IMR-90 (cell line): ENCODE measurements at regions not wholly inside any gene's neighbourhood (a gene's known extent, or its start where the extent isn't known, plus 50 kb on each side); places are given as distances from the start of the nearest gene placed in this dataset.

Source experiments
- ATAC-seq: fragments of 200-7000 bp; cut with Tn5 transposase; 2 replicates; pipeline ENCODE4 v1.9.1; 2020; ENCODE audit warnings: low read depth, mild to moderate bottlenecking, moderate library complexity
- BruUV-seq: library from RNA; stranded (reverse); fragments of 400-500 nt; replicated peaks from 2 replicates; lab custom pipeline; 2021; lab: Mats Ljungman, UMichigan
- CTCF ChIA-PET: fragments of 300-600 bp; formaldehyde crosslinking; extraction: SDS; loops from one replicate; lab custom pipeline; 2021; ENCODE audit warnings: antibody characterized with exemption; lab: Yijun Ruan, JAX
- POLR2A ChIA-PET: fragments of 300-600 bp; sonication (Branson Sonifier 250); formaldehyde crosslinking; loops from one replicate; lab custom pipeline; 2022; ENCODE audit warnings: antibody characterized with exemption; ENCODE audit not compliant: unreplicated experiment; lab: Charles Lee
- DNase-seq: peaks from one replicate; pipeline ENCODE4 v3.0.0; 2013
- H2AFZ ChIP-seq: replicated peaks from 2 replicates; pipeline ENCODE3; 2013; ENCODE audit warnings: low read length, mild to moderate bottlenecking; ENCODE audit not compliant: poor library complexity
- H2AK5ac ChIP-seq: 2 replicates; pipeline ENCODE4 v1.6.1; 2013; ENCODE audit warnings: low read depth, low read length, inconsistent platforms
- H2AK9ac ChIP-seq: replicated peaks from 2 replicates; pipeline ENCODE3; 2013; ENCODE audit warnings: mild to moderate bottlenecking, low read depth, low read length, moderate library complexity; ENCODE audit not compliant: poor library complexity
- H2BK120ac ChIP-seq: 2 replicates; pipeline ENCODE4 v1.6.1; 2013; ENCODE audit warnings: low read depth, low read length, inconsistent platforms
- H2BK15ac ChIP-seq: 3 replicates; pipeline ENCODE4 v1.6.1; 2013; ENCODE audit warnings: low read depth, low read length, inconsistent platforms
- H2BK20ac ChIP-seq: 2 replicates; pipeline ENCODE4 v1.6.1; 2013; ENCODE audit warnings: low read depth, mild to moderate bottlenecking, inconsistent platforms, low read length, moderate library complexity
- H2BK5ac ChIP-seq: 2 replicates; pipeline ENCODE4 v1.6.1; 2013; ENCODE audit warnings: mild to moderate bottlenecking, low read depth, low read length, inconsistent platforms; ENCODE audit not compliant: poor library complexity, severe bottlenecking
- H3K14ac ChIP-seq: replicated peaks from 2 replicates; pipeline ENCODE4 v1.6.1; 2013; ENCODE audit warnings: low read depth, low read length, inconsistent platforms
- H3K18ac ChIP-seq: 2 replicates; pipeline ENCODE4 v1.6.1; 2013; ENCODE audit warnings: low read depth, low read length, control low read depth
- H3K23ac ChIP-seq: 2 replicates; pipeline ENCODE4 v1.6.1; 2013; ENCODE audit warnings: low read depth, low read length, inconsistent platforms
- H3K27ac ChIP-seq: 2 replicates; pipeline ENCODE4 v1.5.1; 2013; ENCODE audit warnings: mild to moderate bottlenecking, control low read depth, low read length; ENCODE audit not compliant: insufficient read depth
- H3K27me3 ChIP-seq: 2 replicates; pipeline ENCODE4 v1.6.1; 2013; ENCODE audit warnings: low read length; ENCODE audit not compliant: control insufficient read depth, insufficient read depth
- H3K36me3 ChIP-seq: 2 replicates; pipeline ENCODE4 v1.6.1; 2013; ENCODE audit warnings: low read length, mixed read lengths; ENCODE audit not compliant: control insufficient read depth, insufficient read depth
- H3K4ac ChIP-seq: 2 replicates; pipeline ENCODE4 v1.6.1; 2013; ENCODE audit warnings: low read depth, low read length, inconsistent platforms
- H3K4me1 ChIP-seq: 2 replicates; pipeline ENCODE4 v1.6.1; 2013; ENCODE audit warnings: low read length, mixed read lengths; ENCODE audit not compliant: control insufficient read depth, insufficient read depth
- H3K4me2 ChIP-seq: 2 replicates; pipeline ENCODE4 v1.6.1; 2013; ENCODE audit warnings: low read depth, mild to moderate bottlenecking, control low read depth, low read length, moderate library complexity
- H3K4me3 ChIP-seq: 2 replicates; pipeline ENCODE4 v1.5.1; 2013; ENCODE audit warnings: low read depth, mild to moderate bottlenecking, control low read depth, low read length, moderate library complexity; ENCODE audit not compliant: insufficient read depth
- H3K56ac ChIP-seq: 2 replicates; pipeline ENCODE4 v1.6.1; 2013; ENCODE audit warnings: low read length, inconsistent platforms; ENCODE audit not compliant: insufficient read depth; ENCODE audit errors: extremely low read depth
- H3K79me1 ChIP-seq, 2 experiments: 2 replicates each; pipeline ENCODE4 v1.6.1; 2013; ENCODE audit warnings: low read length in 2 of 2, inconsistent platforms in 1 of 2, low read depth in 1 of 2
- H3K9ac ChIP-seq: 2 replicates; pipeline ENCODE4 v1.6.1; 2013; ENCODE audit warnings: low read depth, low read length, control low read depth
- H3K9me1 ChIP-seq: 2 replicates; pipeline ENCODE4 v1.6.1; 2013; ENCODE audit warnings: low read length, inconsistent platforms; ENCODE audit not compliant: insufficient read depth
- H3K9me3 ChIP-seq: 2 replicates; pipeline ENCODE4 v1.6.1; 2013; ENCODE audit warnings: low read length; ENCODE audit not compliant: control insufficient read depth, insufficient read depth
- H4K20me1 ChIP-seq: 2 replicates; pipeline ENCODE4 v1.6.1; 2013; ENCODE audit warnings: low read length, inconsistent platforms; ENCODE audit not compliant: insufficient read depth
- H4K5ac ChIP-seq: 2 replicates; pipeline ENCODE4 v1.6.1; 2013; ENCODE audit warnings: mild to moderate bottlenecking, low read depth, low read length, control low read depth
- H4K8ac ChIP-seq, 2 experiments: 2 replicates each; pipeline ENCODE4 v1.6.1; 2013; ENCODE audit warnings: low read depth in 2 of 2, low read length in 2 of 2, control low read depth in 1 of 2, inconsistent platforms in 1 of 2
- H4K91ac ChIP-seq: 2 replicates; pipeline ENCODE4 v1.6.1; 2013; ENCODE audit warnings: low read depth, low read length, inconsistent platforms; ENCODE audit not compliant: insufficient read depth
- BHLHE40 ChIP-seq: fragments of 150-350 bp; IDR thresholded peaks from 2 replicates; pipeline ENCODE4 v1.6.1; 2016; ENCODE audit warnings: mild to moderate bottlenecking, low read depth, low read length
- RCOR1 ChIP-seq: IDR thresholded peaks from 2 replicates; pipeline ENCODE4 v1.6.1; 2012; ENCODE audit warnings: mild to moderate bottlenecking, low read length, improper control_type of control experiment; ENCODE audit not compliant: insufficient replicate concordance
- WGBS, 2 experiments: methylation state at CpG; one replicate each; pipeline versions ENCODE4 v1.1.5 to v1.1.7; 2013; ENCODE audit warnings: missing lambda C conversion rate in 2 of 2; ENCODE audit not compliant: insufficient read length in 1 of 2; ENCODE audit errors: extremely low coverage in 2 of 2; 5-methylcytosine and 5-hydroxymethylcytosine counted together
- dilution Hi-C: fragments of 300-500 bp; cut with HindIII; formaldehyde crosslinking; loops from one replicate; pipeline ENCODE4 v1.14.3; 2018; ENCODE audit warnings: low sequenced_read_pairs; ENCODE audit not compliant: unreplicated experiment
- in situ Hi-C: fragments of 300-500 bp; cut with MboI; formaldehyde crosslinking; loops from 3 replicates; pipeline ENCODE4 v1.14.3; 2019; ENCODE audit warnings: low sequenced_read_pairs, inconsistent platforms, mixed read lengths
- intact Hi-C: fragments of 100-400 bp; cut with micrococcal nuclease; formaldehyde crosslinking; loops from 2 replicates; pipeline ENCODE4 v1.10.0; 2022

- 0% methylated on average over 1 of the region's 1 CpG; no CpG with 5 or more reads in 1 of the 2 experiments for WGBS, 2 experiments
- no peak overlapping the region for H3K27ac ChIP-seq
- dilution Hi-C loops = no loop called here
These were observed 125.7 kb upstream of the TMPRSS15 start for GRCh38 chr21:18529254-18529653.

More at GRCh38 chr21:18529254-18529653, 125.7 kb upstream of the TMPRSS15 start:
- Histone ChIP-seq H3K23ac (no peak overlapping the region), H3K9me3 (0 out of 2 replicates have a peak, but pooled peaks cover 3% of the 10 kb centered on the region), H3K56ac (no peak overlapping the region), H4K91ac (no peak overlapping the region), H3K4ac (no peak overlapping the region), H2AFZ (no peak overlapping the region), H3K4me1 (no peaks in the 10 kb centered on the region), H3K18ac (no peak overlapping the region), H4K5ac (no peak overlapping the region), H3K36me3 (no peaks in the 10 kb centered on the region), H3K14ac (no peak overlapping the region), H2AK5ac (no peak overlapping the region), H4K20me1 (no peaks in the 10 kb centered on the region), H3K79me1 (no peaks in the 10 kb centered on the region), H2BK15ac (no peak overlapping the region), H3K4me2 (no peak overlapping the region), H3K4me3 (no peak overlapping the region), H4K8ac (no peak overlapping the region), H2BK5ac (no peak overlapping the region), H2BK20ac (no peak overlapping the region), H3K27me3 (no peaks in the 10 kb centered on the region), H2BK120ac (no peak overlapping the region), H2AK9ac (no peak overlapping the region), H3K9me1 (no peaks in the 10 kb centered on the region), H3K9ac (no peak overlapping the region)
- ChIA-PET POLR2A (no interaction called here), CTCF (no interaction called here)
- ATAC-seq = no peak
- intact Hi-C loops (no loop called here), in situ Hi-C loops (loop anchor here (25.0 kb wide), 1 partner anchor 108 kb away; no protein-coding TSS in a partner anchor)
- TF ChIP-seq BHLHE40 (no peak), RCOR1 (no peak)
- no peak for DNase-seq
- no TSS peak for BruUV-seq
